ENCODE measurements at regions not wholly inside any gene's neighbourhood (a gene's known extent, or its start where the extent isn't known, plus 50 kb on each side); places are given as distances from the start of the nearest gene placed in this dataset.
"Not testable (repeated sequence)": the region's sequence is repeated elsewhere in the genome, so short reads cannot be mapped to it uniquely, and the experiment has no call there.

DNA sequence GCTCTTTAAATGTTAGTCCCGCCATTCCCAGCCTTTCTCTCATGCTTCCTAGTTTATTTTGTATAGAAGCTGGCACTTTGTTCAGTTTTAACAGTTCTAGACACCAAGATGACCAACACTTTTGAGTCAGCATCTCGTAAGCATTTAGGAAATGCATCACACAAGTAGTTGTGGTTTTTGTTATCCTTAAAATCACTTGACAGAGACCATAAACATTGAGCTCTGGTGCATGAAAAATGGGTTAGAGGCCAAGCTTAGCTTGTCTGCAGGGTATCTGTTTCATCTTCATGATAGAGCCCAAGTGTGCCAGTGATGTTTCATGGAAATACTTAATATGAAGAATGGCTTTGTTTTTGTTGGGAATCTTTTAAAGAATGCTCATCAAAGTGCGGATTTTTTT is 159.7 kb downstream of the DISP1 start:
- Histone ChIP-seq H3K4me1 (peaks cover 4% of the 10 kb centered on the region), H3K4me3 (no peak overlapping the region), H3K9me3 (no peaks in the 10 kb centered on the region), H3K27me3 (no peaks in the 10 kb centered on the region), H3K27ac (no peak overlapping the region), H3K36me3 (no peaks in the 10 kb centered on the region)
- 81% methylated on average over 3 of the region's 3 CpGs for WGBS
- TF ChIP-seq, protein P1, sequence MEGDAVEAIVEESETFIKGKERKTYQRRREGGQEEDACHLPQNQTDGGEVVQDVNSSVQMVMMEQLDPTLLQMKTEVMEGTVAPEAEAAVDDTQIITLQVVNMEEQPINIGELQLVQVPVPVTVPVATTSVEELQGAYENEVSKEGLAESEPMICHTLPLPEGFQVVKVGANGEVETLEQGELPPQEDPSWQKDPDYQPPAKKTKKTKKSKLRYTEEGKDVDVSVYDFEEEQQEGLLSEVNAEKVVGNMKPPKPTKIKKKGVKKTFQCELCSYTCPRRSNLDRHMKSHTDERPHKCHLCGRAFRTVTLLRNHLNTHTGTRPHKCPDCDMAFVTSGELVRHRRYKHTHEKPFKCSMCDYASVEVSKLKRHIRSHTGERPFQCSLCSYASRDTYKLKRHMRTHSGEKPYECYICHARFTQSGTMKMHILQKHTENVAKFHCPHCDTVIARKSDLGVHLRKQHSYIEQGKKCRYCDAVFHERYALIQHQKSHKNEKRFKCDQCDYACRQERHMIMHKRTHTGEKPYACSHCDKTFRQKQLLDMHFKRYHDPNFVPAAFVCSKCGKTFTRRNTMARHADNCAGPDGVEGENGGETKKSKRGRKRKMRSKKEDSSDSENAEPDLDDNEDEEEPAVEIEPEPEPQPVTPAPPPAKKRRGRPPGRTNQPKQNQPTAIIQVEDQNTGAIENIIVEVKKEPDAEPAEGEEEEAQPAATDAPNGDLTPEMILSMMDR (IDR thresholded peaks at IDR 0.05), result no peak
- TF ChIP-seq POLR2A (IDR thresholded peaks at IDR 0.05), result no peak
- TF ChIP-seq EP300 (IDR thresholded peaks at IDR 0.05), result no peak
- TF ChIP-seq POLR2AphosphoS5 (IDR thresholded peaks at IDR 0.05), result no peak
- no peak for DNase-seq (ENCODE audit: low spot score in 2 of 2)

DNA sequence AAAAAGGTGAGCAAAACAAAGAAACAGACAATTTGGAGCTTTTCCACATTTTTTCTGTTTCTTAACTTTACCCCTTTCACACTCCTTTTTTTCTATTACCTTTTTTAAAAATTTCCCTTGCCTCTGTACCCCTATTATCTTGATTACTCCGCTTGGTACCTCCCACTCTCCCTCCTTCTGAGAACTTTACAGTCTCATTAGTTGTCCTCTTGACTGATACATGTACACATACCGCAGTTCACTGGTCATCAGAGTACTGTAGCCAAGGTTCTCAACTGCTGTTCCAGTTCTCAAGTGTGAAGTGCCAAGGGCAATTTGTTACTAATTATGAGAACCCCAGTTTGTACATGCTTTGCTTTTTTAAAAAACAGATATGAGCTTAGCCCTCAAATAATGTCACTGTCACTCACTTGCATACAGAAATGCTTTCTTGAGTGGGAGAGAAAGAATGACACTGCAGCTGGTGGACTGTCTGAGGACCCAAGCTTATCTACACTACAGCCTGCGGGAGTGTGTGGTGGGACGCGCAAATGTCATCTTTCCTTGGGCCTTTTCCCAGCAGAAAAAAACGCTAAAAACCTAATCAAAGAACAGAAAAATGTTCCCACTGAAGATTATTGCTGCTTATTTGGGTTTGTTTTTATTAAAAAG is 160.8 kb downstream of the DISP1 start:
- Histone ChIP-seq H3K4me3 (no peak overlapping the region), H3K27ac (no peak overlapping the region), H3K4me1 (peaks cover 4% of the 10 kb centered on the region), H3K9me3 (no peaks in the 10 kb centered on the region), H3K36me3 (no peaks in the 10 kb centered on the region), H3K27me3 (no peaks in the 10 kb centered on the region)
- WGBS, result 74% methylated on average over 6 of the region's 6 CpGs
- TF ChIP-seq EP300 (IDR thresholded peaks at IDR 0.05), result no peak
- no peak for TF ChIP-seq POLR2AphosphoS5 (IDR thresholded peaks at IDR 0.05)
- TF ChIP-seq POLR2A (IDR thresholded peaks at IDR 0.05), result no peak
- TF ChIP-seq, protein P1 (IDR thresholded peaks at IDR 0.05), result no peak
- DNase-seq (ENCODE audit: low spot score in 2 of 2), result no peak

DNA sequence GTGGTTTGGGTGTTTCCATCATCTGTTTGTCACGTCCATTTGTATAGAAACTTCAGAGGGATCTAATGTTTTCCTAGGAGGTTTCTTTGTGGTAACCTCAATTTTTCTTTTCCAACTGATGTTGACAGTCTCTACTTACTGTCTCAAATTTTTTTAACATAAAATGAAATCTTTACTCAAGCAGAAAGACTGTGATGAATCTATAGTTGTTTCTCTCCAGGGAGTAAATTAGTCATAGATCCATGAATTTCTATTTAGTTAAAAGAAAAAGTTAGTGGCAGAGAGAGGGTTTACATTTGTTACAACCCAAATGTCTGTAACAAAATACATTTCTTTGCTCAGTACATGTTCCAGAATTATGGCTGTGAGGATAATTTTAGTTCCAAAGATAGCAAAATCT is 161.6 kb downstream of the DISP1 start:
- 71% methylated on average over 1 of the region's 1 CpG for WGBS

DNA sequence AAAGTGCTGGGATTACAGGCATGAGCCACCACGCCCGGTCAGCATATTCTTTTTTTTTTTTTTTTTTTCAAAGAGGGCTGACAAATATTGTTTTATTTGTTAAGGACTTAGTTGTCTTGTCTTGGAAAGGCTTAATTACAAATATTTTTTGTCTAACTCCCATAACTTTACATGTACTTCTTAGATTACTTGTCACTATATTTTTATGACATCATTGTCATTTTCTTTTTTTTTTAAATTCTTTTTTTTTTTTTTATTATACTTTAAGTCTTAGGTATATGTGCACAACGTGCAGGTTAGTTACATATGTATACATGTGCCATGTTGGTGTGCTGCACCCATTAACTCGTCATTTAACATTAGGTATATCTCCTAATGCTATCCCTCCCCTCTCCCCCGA is 162.5 kb downstream of the DISP1 start:
- not testable (repeated sequence) for H3K27me3 ChIP-seq; H3K4me1 ChIP-seq; H3K9me3 ChIP-seq; H3K4me3 ChIP-seq; DNase-seq (ENCODE audit: low spot score in 2 of 2); H3K27ac ChIP-seq; H3K36me3 ChIP-seq
- 98% methylated on average over 4 of the region's 5 CpGs for WGBS

More for the DNA sequence above, 161.6 kb downstream of the DISP1 start:
- Histone ChIP-seq H3K27me3 (no peaks in the 10 kb centered on the region), H3K27ac (no peak overlapping the region), H3K4me1 (peaks cover 4% of the 10 kb centered on the region), H3K36me3 (no peaks in the 10 kb centered on the region), H3K4me3 (no peak overlapping the region), H3K9me3 (no peaks in the 10 kb centered on the region)
- no peak for DNase-seq (ENCODE audit: low spot score in 2 of 2)
- TF ChIP-seq EP300 (IDR thresholded peaks at IDR 0.05) (no peak), POLR2AphosphoS5 (IDR thresholded peaks at IDR 0.05) (no peak), POLR2A (IDR thresholded peaks at IDR 0.05) (no peak)
- TF ChIP-seq, protein P1 (IDR thresholded peaks at IDR 0.05), result no peak

DNA sequence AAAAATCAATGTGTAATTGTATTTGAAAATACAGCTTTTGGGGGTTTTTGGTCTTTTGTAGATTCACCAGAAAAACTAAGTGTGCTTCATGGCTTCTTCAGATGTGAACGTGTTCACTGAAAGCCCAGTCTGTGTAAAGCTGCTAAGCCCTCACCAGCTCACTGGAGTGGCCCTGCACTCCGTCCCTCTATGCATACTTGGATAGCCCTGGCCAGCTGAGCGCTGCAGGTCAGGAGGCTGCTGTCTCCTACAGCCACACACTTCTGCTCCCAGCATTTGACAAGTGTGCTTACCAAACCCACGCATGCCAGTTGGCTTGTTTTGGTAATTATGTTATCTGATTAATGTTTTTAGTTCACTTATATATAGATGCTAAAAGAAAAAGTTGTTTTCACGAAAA is 163.5 kb downstream of the TLR5 start:
- no peaks in the 10 kb centered on the region for H3K36me3 ChIP-seq
- DNase-seq (ENCODE audit: low spot score in 2 of 2), result no peak
- H3K4me3 ChIP-seq, result no peak overlapping the region
- H3K9me3 ChIP-seq, result no peaks in the 10 kb centered on the region
- peaks cover 4% of the 10 kb centered on the region for H3K4me1 ChIP-seq
- no peaks in the 10 kb centered on the region for H3K27me3 ChIP-seq
- H3K27ac ChIP-seq, result no peak overlapping the region
- TF ChIP-seq, protein P1 (IDR thresholded peaks at IDR 0.05), result no peak
- TF ChIP-seq POLR2A (IDR thresholded peaks at IDR 0.05) (no peak), EP300 (IDR thresholded peaks at IDR 0.05) (no peak), POLR2AphosphoS5 (IDR thresholded peaks at IDR 0.05) (no peak)
- 80% methylated on average over 5 of the region's 5 CpGs for WGBS

DNA sequence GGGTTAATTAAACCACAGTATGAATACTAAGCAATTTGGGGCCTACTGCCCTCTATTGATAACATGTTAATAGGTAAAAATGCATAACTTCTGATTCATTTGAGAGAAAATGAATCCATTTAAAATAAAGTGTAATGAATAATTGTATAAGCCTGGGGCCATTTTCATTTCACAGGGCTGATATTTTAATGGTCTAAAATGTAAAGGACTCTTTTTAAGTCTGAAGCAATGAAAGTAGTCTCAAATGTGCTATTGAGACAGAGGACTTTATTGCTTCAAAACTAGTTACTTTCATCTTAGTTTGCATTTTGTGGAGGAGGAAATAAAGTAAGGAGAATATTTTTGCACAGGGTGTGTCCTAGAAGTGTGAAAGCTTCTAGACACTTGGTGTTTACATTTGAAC is 155.4 kb downstream of the TLR5 start:
- H3K4me3 ChIP-seq, result no peak overlapping the region
- no peaks in the 10 kb centered on the region for H3K9me3 ChIP-seq
- H3K4me1 ChIP-seq, result peaks cover 3% of the 10 kb centered on the region
- no peak for DNase-seq (ENCODE audit: low spot score in 2 of 2)
- no peak overlapping the region for H3K27ac ChIP-seq
- H3K36me3 ChIP-seq, result no peaks in the 10 kb centered on the region
- no peaks in the 10 kb centered on the region for H3K27me3 ChIP-seq
- TF ChIP-seq POLR2AphosphoS5 (IDR thresholded peaks at IDR 0.05), result no peak
- TF ChIP-seq POLR2A (IDR thresholded peaks at IDR 0.05), result no peak
- TF ChIP-seq, protein P1 (IDR thresholded peaks at IDR 0.05), result no peak
- TF ChIP-seq EP300 (IDR thresholded peaks at IDR 0.05), result no peak

All from suprapubic skin (tissue), 4 donors.